ENCODE measurements at regions not wholly inside any gene's neighbourhood (a gene's known extent, or its start where the extent isn't known, plus 50 kb on each side); places are given as distances from the start of the nearest gene placed in this dataset.

DNA sequence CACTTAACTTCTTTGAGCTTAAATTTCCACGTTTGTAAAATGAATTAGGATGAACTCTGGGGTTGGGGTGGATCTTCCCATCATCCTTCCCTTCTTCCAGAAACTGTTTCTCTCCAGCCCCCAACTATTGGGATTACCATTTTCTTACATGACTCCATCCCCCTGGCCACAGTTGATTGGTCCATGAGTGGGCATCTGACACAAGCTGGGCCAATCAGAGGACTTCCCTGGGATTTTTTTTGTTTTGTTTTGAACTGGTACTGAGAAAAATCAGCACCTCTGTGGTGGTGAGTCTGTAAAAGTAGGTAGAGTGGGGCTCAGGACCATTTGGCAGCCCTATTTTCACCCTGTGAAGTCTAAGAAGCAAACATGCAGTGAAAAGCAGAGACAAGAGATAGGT, 118.0 kb upstream of the SERTAD2 start:
- TF ChIP-seq, protein P1, sequence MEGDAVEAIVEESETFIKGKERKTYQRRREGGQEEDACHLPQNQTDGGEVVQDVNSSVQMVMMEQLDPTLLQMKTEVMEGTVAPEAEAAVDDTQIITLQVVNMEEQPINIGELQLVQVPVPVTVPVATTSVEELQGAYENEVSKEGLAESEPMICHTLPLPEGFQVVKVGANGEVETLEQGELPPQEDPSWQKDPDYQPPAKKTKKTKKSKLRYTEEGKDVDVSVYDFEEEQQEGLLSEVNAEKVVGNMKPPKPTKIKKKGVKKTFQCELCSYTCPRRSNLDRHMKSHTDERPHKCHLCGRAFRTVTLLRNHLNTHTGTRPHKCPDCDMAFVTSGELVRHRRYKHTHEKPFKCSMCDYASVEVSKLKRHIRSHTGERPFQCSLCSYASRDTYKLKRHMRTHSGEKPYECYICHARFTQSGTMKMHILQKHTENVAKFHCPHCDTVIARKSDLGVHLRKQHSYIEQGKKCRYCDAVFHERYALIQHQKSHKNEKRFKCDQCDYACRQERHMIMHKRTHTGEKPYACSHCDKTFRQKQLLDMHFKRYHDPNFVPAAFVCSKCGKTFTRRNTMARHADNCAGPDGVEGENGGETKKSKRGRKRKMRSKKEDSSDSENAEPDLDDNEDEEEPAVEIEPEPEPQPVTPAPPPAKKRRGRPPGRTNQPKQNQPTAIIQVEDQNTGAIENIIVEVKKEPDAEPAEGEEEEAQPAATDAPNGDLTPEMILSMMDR (IDR thresholded peaks at IDR 0.05), result no peak
- TF ChIP-seq POLR2A (IDR thresholded peaks at IDR 0.05), result no peak
- Histone ChIP-seq H3K9me3 (no peaks in the 10 kb centered on the region), H3K27me3 (no peaks in the 10 kb centered on the region), H3K27ac (no peak overlapping the region), H3K36me3 (no peaks in the 10 kb centered on the region), H3K4me1 (peaks cover 0 to 13% (median 0%) of the 10 kb centered on the region in 4 donors), H3K4me3 (no peak overlapping the region)
- DNase-seq, result no peak

DNA sequence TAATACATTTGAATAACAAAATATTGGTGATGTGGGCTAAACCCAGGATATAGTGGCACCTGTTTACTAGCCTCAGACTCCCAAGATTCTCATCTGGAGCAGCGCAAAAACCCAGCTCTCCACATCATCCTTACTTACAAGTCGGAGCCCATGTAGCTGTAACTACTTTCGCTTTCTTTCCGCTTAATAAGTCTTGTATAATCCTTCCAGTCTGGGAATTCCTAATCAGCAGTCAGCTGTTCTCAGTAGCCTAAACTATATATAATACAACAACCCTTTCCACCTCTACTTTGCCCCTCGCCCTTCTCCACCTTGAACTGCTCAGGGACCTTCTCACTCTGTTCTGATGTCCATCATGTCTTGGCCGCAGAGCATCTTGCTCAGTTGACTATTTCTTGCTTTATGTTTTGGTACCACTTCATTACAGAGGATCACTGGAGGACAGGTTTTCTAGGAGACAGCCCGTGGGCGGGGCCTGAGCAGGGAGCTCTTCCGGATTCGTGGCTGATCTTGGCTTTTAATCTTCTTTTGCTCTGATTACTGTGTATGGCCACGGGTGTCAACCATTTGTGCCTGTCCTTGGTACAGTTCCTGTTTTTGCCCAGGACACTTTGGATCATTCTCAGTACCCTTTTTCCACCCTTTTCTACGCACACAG, 119.9 kb upstream of the SERTAD2 start:
- DNase-seq, result no peak
- Histone ChIP-seq H3K4me1 (peaks cover 0 to 9% (median 0%) of the 10 kb centered on the region in 4 donors), H3K4me3 (peak overlapping the region in 1 of 4 donors; percentile 18), H3K27me3 (no peaks in the 10 kb centered on the region), H3K9me3 (no peaks in the 10 kb centered on the region), H3K27ac (peak overlapping the region in 1 of 4 donors; percentile 22), H3K36me3 (no peaks in the 10 kb centered on the region)
- no peak for TF ChIP-seq POLR2A (IDR thresholded peaks at IDR 0.05)
- TF ChIP-seq, protein P1 (IDR thresholded peaks at IDR 0.05), result no peak

DNA sequence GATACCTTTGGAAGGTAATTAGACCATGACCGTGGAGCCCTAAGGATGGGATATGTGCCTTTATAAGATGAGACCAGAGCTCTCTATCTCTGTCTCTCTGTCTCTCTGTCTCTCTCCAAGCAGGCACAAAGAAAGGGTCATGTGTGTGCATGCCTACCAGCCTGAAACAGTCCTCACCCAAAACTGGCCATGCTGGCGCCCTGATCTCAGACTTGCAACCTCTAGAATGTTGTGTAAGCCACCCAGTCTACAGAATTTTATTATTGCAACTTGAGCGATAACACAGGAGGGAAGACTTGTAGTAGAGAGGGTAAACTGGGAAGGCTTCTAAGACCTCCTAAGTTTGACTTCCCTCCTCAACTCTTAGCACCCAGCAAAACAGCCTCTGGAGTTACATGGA, 124.1 kb upstream of the SERTAD2 start:
- Histone ChIP-seq H3K27me3 (no peaks in the 10 kb centered on the region), H3K4me3 (no peak overlapping the region), H3K4me1 (no peaks in the 10 kb centered on the region), H3K36me3 (no peaks in the 10 kb centered on the region), H3K9me3 (no peaks in the 10 kb centered on the region), H3K27ac (no peak overlapping the region)
- no peak for DNase-seq
- TF ChIP-seq POLR2A (IDR thresholded peaks at IDR 0.05), result no peak
- TF ChIP-seq, protein P1 (IDR thresholded peaks at IDR 0.05), result no peak

DNA sequence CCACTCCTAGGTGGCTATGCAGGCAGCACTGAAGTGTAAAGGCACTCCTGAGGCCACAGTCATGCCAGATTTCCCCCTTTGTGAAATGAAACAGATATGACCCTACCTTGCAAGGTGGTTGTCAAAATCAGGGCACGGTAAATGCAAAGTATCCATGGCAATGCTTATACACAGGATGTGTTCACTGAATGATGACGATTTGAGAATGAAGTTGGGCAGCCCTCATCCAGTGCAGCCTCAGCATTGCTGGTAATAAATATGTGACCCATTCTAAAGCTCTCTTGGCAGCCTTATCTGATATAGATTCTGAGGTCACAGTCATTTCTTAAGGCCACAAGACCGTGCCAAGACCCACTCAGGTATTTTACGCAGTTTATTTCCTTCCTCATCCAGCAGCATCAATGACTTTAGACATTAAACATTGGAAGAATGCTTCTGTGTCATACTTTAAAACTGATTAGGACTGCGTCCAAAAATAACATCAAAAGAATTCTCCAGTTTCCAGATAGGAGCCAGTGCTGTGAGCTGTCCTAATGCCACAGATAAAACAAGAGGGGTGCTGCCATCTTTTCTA, 125.5 kb upstream of the SERTAD2 start:
- H3K4me1 ChIP-seq, result no peaks in the 10 kb centered on the region
- TF ChIP-seq, protein P1 (IDR thresholded peaks at IDR 0.05), result no peak
- no peak for TF ChIP-seq POLR2A (IDR thresholded peaks at IDR 0.05)
- no peaks in the 10 kb centered on the region for H3K27me3 ChIP-seq
- no peaks in the 10 kb centered on the region for H3K36me3 ChIP-seq
- DNase-seq, result no peak
- H3K27ac ChIP-seq, result no peak overlapping the region
- H3K4me3 ChIP-seq, result no peak overlapping the region
- H3K9me3 ChIP-seq, result no peaks in the 10 kb centered on the region

DNA sequence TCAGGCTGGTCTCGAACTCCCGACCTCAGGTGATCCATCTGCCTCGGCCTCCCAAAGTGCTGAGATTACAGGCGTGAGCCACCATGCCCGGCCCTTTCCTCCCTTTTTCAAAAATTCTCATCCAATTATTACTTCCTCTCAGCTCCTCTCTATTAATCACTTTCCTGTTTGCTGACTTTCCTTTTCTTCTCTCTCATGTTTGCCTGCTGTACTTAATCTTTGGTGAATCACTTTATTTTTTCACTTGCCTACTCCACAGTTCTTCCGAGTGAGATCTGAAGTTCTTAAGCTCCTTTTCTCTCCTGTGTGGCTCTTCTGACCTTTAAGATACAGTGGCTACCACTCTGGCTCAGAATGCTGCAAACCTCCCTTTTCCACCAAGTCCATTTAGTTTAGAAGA, 126.3 kb upstream of the SERTAD2 start:
- H3K4me3 ChIP-seq, result no peak overlapping the region
- no peaks in the 10 kb centered on the region for H3K27me3 ChIP-seq
- no peak overlapping the region for H3K27ac ChIP-seq
- no peaks in the 10 kb centered on the region for H3K4me1 ChIP-seq
- no peak for DNase-seq
- no peaks in the 10 kb centered on the region for H3K36me3 ChIP-seq
- TF ChIP-seq, protein P1 (IDR thresholded peaks at IDR 0.05), result no peak
- TF ChIP-seq POLR2A (IDR thresholded peaks at IDR 0.05), result no peak
- H3K9me3 ChIP-seq, result no peaks in the 10 kb centered on the region
